ENCODE measurements at regions not wholly inside any gene's neighbourhood (a gene's known extent, or its start where the extent isn't known, plus 50 kb on each side); places are given as distances from the start of the nearest gene placed in this dataset.
"Not testable (repeated sequence)": the region's sequence is repeated elsewhere in the genome, so short reads cannot be mapped to it uniquely, and the experiment has no call there.

- 69 to 79% methylated on average over 1 of the region's 1 CpG for WGBS, 2 donors
Measured at GRCh38 chr14:40229676-40230075, 797.4 kb upstream of the FBXO33 start.

GRCh38 chr14:40222996-40223395 lies 790.8 kb upstream of the FBXO33 start:
- 86 to 87% methylated on average over 4 of the region's 4 CpGs for WGBS, 2 donors
- no peak for TF ChIP-seq POLR2A (IDR thresholded peaks at IDR 0.05)
- TF ChIP-seq CTCF (IDR thresholded peaks at IDR 0.05) = no peak
- no peak for DNase-seq (ENCODE audit: low spot score in 2 of 2)
- no peak overlapping the region for H3K4me3 ChIP-seq (ENCODE audit: low read depth, poor library complexity, severe bottlenecking)
- intact Hi-C loops (cut with DNase I; ENCODE audit: low total_unique reads) = no loop called here

More at GRCh38 chr14:40229676-40230075, 797.4 kb upstream of the FBXO33 start:
- no peak for TF ChIP-seq POLR2A (IDR thresholded peaks at IDR 0.05)
- no peak for TF ChIP-seq CTCF (IDR thresholded peaks at IDR 0.05)
- intact Hi-C loops (cut with DNase I; ENCODE audit: low total_unique reads) = no loop called here
- H3K4me3 ChIP-seq (ENCODE audit: low read depth, poor library complexity, severe bottlenecking) = no peak overlapping the region
- DNase-seq (ENCODE audit: low spot score in 2 of 2) = no peak

- DNase-seq (ENCODE audit: low spot score in 2 of 2) = no peak
- no peak for TF ChIP-seq CTCF (IDR thresholded peaks at IDR 0.05)
- intact Hi-C loops (cut with DNase I; ENCODE audit: low total_unique reads) = no loop called here
- no peak overlapping the region for H3K4me3 ChIP-seq (ENCODE audit: low read depth, poor library complexity, severe bottlenecking)
Measured at GRCh38 chr14:40221428-40221827, 789.2 kb upstream of the FBXO33 start.

GRCh38 chr14:40219032-40219431 lies 786.8 kb upstream of the FBXO33 start:
- intact Hi-C loops (cut with DNase I; ENCODE audit: low total_unique reads) = no loop called here
- TF ChIP-seq POLR2A (IDR thresholded peaks at IDR 0.05) = no peak
- no peak for TF ChIP-seq CTCF (IDR thresholded peaks at IDR 0.05)
- 68 to 85% methylated on average over 3 of the region's 3 CpGs for WGBS, 2 donors
- no peak overlapping the region for H3K4me3 ChIP-seq (ENCODE audit: low read depth, poor library complexity, severe bottlenecking)
- no peak for DNase-seq (ENCODE audit: low spot score in 2 of 2)

- no peak overlapping the region for H3K4me3 ChIP-seq (ENCODE audit: low read depth, poor library complexity, severe bottlenecking)
- 75 to 81% methylated on average over 6 of the region's 6 CpGs for WGBS, 2 donors
- no peak for TF ChIP-seq POLR2A (IDR thresholded peaks at IDR 0.05)
- TF ChIP-seq CTCF (IDR thresholded peaks at IDR 0.05) = no peak
Measured at GRCh38 chr14:40218282-40218941, 786.2 kb upstream of the FBXO33 start.

GRCh38 chr14:40216976-40217375 lies 784.7 kb upstream of the FBXO33 start:
- TF ChIP-seq CTCF (IDR thresholded peaks at IDR 0.05) = no peak
- TF ChIP-seq POLR2A (IDR thresholded peaks at IDR 0.05) = no peak
- DNase-seq (ENCODE audit: low spot score in 2 of 2) = no peak
- intact Hi-C loops (cut with DNase I; ENCODE audit: low total_unique reads) = no loop called here
- WGBS, 2 donors = 92 to 96% methylated on average over 22 of the region's 22 CpGs
- no peak overlapping the region for H3K4me3 ChIP-seq (ENCODE audit: low read depth, poor library complexity, severe bottlenecking)

More at GRCh38 chr14:40218282-40218941, 786.2 kb upstream of the FBXO33 start:
- no peak for DNase-seq (ENCODE audit: low spot score in 2 of 2)
- intact Hi-C loops (cut with DNase I; ENCODE audit: low total_unique reads) = no loop called here

- H3K4me3 ChIP-seq (ENCODE audit: low read depth, poor library complexity, severe bottlenecking); intact Hi-C loops (cut with DNase I; ENCODE audit: low total_unique reads); DNase-seq (ENCODE audit: low spot score in 2 of 2): not testable (repeated sequence)
- WGBS, 2 donors = 95% methylated on average over 18 of the region's 18 CpGs
Measured at GRCh38 chr14:40216408-40216807, 784.2 kb upstream of the FBXO33 start.
